SK-N-SH treated with all-trans-retinoic acid at 6 μM for 48 hours (cell line): ENCODE measurements at regions not wholly inside any gene's neighbourhood (a gene's known extent, or its start where the extent isn't known, plus 50 kb on each side); places are given as distances from the start of the nearest gene placed in this dataset.
"Not testable (repeated sequence)": the region's sequence is repeated elsewhere in the genome, so short reads cannot be mapped to it uniquely, and the experiment has no call there.

Experiments used
- ATAC-seq: fragments of 200-7000 bp; cut with Tn5 transposase; 3 replicates; pipeline ENCODE4 v1.9.1; 2020; ENCODE audit warnings: mild to moderate bottlenecking, moderate library complexity
- ARNTL ChIP-seq: fragments of 450-650 bp; formaldehyde crosslinking; IDR thresholded peaks from 2 replicates; pipeline ENCODE4 v1.5.0; 2020; ENCODE audit warnings: low read depth, mild to moderate bottlenecking, moderate library complexity, borderline replicate concordance
- BACH2 ChIP-seq: fragments of 250-450 bp; sonication (Bioruptor Pico); IDR thresholded peaks from 2 replicates; pipeline ENCODE4 v1.9.0; 2021; ENCODE audit warnings: mild to moderate bottlenecking, borderline replicate concordance
- CSDC2 ChIP-seq: fragments of 250-450 bp; sonication (Bioruptor Pico); IDR thresholded peaks from 2 replicates; pipeline ENCODE4 v1.5.0; 2020; ENCODE audit warnings: mild to moderate bottlenecking, moderate library complexity
- ESRRG ChIP-seq: fragments of 250-450 bp; sonication (Bioruptor Pico); IDR thresholded peaks from 2 replicates; pipeline ENCODE4 v1.6.1; 2021; ENCODE audit warnings: mild to moderate bottlenecking
- GLIS3 ChIP-seq: fragments of 250-450 bp; sonication (Bioruptor Pico); IDR thresholded peaks from 2 replicates; pipeline ENCODE4 v1.5.0; 2020; ENCODE audit warnings: mild to moderate bottlenecking, moderate library complexity
- ISL1 ChIP-seq: fragments of 250-450 bp; sonication (Bioruptor Pico); IDR thresholded peaks from 2 replicates; pipeline ENCODE4 v2.1.2; 2022; ENCODE audit warnings: mild to moderate bottlenecking, moderate library complexity
- OSR1 ChIP-seq: fragments of 250-450 bp; sonication (Bioruptor Pico); IDR thresholded peaks from 2 replicates; pipeline ENCODE4 v1.8.0; 2022; ENCODE audit warnings: moderate library complexity, mild to moderate bottlenecking, inconsistent platforms
- RARB ChIP-seq: fragments of 250-450 bp; sonication (Bioruptor Pico); IDR thresholded peaks from 2 replicates; pipeline ENCODE4 v1.8.0; 2021; ENCODE audit warnings: mild to moderate bottlenecking, moderate library complexity
- SNAI2 ChIP-seq: fragments of 250-450 bp; sonication (Bioruptor Pico); IDR thresholded peaks from 2 replicates; pipeline ENCODE4 v1.5.0; 2020; ENCODE audit warnings: mild to moderate bottlenecking, moderate library complexity
- TCF4 ChIP-seq: fragments of 250-450 bp; sonication (Bioruptor Pico); IDR thresholded peaks from 2 replicates; pipeline ENCODE4 v1.8.0; 2021; ENCODE audit warnings: mild to moderate bottlenecking, moderate library complexity, borderline replicate concordance
- TOX ChIP-seq: fragments of 250-450 bp; sonication (Bioruptor Pico); IDR thresholded peaks from 2 replicates; pipeline ENCODE4 v1.8.0; 2021; ENCODE audit warnings: mild to moderate bottlenecking, moderate library complexity, borderline replicate concordance
- ZC3H10 ChIP-seq: fragments of 250-450 bp; sonication (Bioruptor Pico); IDR thresholded peaks from 2 replicates; pipeline ENCODE4 v1.5.1; 2021; ENCODE audit warnings: mild to moderate bottlenecking, moderate library complexity
- ZFP3 ChIP-seq: fragments of 250-450 bp; sonication (Bioruptor Pico); IDR thresholded peaks from 2 replicates; pipeline ENCODE4 v1.5.0; 2020; ENCODE audit warnings: mild to moderate bottlenecking, moderate library complexity
- ZFP30 ChIP-seq: fragments of 450-650 bp; formaldehyde crosslinking; IDR thresholded peaks from 2 replicates; pipeline ENCODE4 v1.5.0; 2022; ENCODE audit warnings: mild to moderate bottlenecking, moderate library complexity
- ZNF70 ChIP-seq: fragments of 450-650 bp; formaldehyde crosslinking; IDR thresholded peaks from 2 replicates; pipeline ENCODE4 v1.5.0; 2020; ENCODE audit warnings: mild to moderate bottlenecking, moderate library complexity
- ZNF8 ChIP-seq: fragments of 450-650 bp; formaldehyde crosslinking; IDR thresholded peaks from 2 replicates; pipeline ENCODE4 v1.5.0; 2020; ENCODE audit warnings: mild to moderate bottlenecking, moderate library complexity
- TF ChIP-seq, protein P1 (sequence below): fragments of 250-450 bp; sonication (Bioruptor Pico); IDR thresholded peaks from 2 replicates; pipeline ENCODE4 v1.5.1; 2020; ENCODE audit warnings: low read depth, mild to moderate bottlenecking, moderate library complexity
- TF ChIP-seq, protein P2 (sequence below): fragments of 250-450 bp; sonication (Bioruptor Pico); IDR thresholded peaks from 2 replicates; pipeline ENCODE4 v1.5.1; 2021; ENCODE audit warnings: mild to moderate bottlenecking, moderate library complexity
- TF ChIP-seq, protein P3 (sequence below): fragments of 250-450 bp; sonication (Bioruptor Pico); IDR thresholded peaks from 2 replicates; pipeline ENCODE4 v1.5.0; 2020; ENCODE audit warnings: mild to moderate bottlenecking, moderate library complexity
- TF ChIP-seq, protein P4 (sequence below): fragments of 250-450 bp; sonication (Bioruptor Pico); IDR thresholded peaks from 2 replicates; pipeline ENCODE4 v1.8.0; 2021; ENCODE audit warnings: low read depth, mild to moderate bottlenecking, moderate library complexity, borderline replicate concordance

DNA sequence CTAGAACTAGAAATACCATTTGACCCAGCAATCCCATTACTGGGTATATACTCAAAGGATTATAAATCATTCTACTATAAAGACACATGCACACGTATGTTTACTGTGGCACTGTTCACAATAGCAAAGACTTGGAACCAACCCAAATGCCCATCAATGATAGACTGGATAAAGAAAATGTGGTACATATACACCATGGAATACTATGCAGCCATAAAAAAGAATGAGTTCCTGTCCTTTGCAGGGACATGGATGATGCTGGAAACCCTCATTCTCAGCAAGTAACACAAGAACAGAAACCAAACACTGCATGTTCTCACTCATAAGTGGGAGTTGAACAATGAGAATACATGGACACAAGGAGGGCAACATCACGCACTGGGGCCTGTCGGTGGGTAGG, 550.3 kb upstream of the USP24 start:
- not testable (repeated sequence) for ATAC-seq
- peak; percentile 68 for TF ChIP-seq ZNF8

DNA sequence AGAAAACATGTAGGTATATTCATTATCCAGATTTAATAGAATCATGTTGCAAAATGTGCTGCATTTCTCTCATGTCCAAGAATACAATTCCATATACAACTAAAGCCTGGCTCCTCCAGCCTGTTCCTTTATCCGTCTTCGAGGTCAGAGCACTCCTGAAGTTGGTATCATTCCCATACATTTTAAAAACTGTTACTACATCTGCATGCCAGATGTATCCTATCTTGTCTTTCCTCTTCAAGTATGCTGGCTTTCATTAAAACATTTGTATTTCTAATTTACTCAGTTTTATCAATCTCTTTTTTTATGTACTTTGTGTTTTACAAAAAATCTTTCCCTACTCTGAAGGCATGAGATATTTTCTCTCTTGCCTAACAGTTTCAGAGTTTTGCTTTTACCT, 536.6 kb upstream of the USP24 start:
- TF ChIP-seq TCF4 (CRISPR knock-in tag) (peak; percentile 65; the same call in 1 of the 2 replicates), RARB (CRISPR knock-in tag) (no peak)
- no peak for ATAC-seq

DNA sequence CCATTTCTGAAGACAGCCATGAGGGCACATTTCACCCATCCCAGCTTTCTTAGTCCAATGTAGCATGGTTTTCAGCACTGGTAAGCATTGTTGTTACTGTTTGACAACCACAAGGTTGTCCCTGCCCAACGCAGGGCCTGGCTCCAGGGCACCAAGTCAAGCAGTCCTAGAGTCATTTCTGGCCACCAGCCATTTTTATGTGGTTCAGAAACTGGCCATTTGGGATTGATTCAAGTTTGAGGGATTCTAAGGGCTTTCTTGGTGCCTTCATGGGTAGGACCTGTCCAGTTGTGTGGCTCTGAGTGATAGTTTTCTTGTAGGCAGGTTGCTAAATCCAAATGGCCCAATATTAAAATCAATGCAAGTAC, 535.4 kb upstream of the USP24 start:
- no peak for TF ChIP-seq BACH2 (CRISPR knock-in tag)
- TF ChIP-seq CSDC2 = no peak
- no peak for TF ChIP-seq ZC3H10 (CRISPR knock-in tag)
- TF ChIP-seq TOX (CRISPR knock-in tag) = no peak
- TF ChIP-seq SNAI2 (CRISPR knock-in tag) = no peak
- TF ChIP-seq OSR1 (CRISPR knock-in tag) = no peak
- no peak for TF ChIP-seq GLIS3
- TF ChIP-seq, protein P1, sequence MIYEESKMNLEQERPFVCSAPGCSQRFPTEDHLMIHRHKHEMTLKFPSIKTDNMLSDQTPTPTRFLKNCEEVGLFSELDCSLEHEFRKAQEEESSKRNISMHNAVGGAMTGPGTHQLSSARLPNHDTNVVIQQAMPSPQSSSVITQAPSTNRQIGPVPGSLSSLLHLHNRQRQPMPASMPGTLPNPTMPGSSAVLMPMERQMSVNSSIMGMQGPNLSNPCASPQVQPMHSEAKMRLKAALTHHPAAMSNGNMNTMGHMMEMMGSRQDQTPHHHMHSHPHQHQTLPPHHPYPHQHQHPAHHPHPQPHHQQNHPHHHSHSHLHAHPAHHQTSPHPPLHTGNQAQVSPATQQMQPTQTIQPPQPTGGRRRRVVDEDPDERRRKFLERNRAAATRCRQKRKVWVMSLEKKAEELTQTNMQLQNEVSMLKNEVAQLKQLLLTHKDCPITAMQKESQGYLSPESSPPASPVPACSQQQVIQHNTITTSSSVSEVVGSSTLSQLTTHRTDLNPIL (CRISPR knock-in tag) = no peak
- TF ChIP-seq TCF4 (CRISPR knock-in tag) = no peak
- no peak for TF ChIP-seq ARNTL
- TF ChIP-seq, protein P2, sequence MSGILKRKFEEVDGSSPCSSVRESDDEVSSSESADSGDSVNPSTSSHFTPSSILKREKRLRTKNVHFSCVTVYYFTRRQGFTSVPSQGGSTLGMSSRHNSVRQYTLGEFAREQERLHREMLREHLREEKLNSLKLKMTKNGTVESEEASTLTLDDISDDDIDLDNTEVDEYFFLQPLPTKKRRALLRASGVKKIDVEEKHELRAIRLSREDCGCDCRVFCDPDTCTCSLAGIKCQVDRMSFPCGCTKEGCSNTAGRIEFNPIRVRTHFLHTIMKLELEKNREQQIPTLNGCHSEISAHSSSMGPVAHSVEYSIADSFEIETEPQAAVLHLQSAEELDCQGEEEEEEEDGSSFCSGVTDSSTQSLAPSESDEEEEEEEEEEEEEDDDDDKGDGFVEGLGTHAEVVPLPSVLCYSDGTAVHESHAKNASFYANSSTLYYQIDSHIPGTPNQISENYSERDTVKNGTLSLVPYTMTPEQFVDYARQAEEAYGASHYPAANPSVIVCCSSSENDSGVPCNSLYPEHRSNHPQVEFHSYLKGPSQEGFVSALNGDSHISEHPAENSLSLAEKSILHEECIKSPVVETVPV (CRISPR knock-in tag) = no peak
- TF ChIP-seq RARB (CRISPR knock-in tag) = no peak
- no peak for ATAC-seq

DNA sequence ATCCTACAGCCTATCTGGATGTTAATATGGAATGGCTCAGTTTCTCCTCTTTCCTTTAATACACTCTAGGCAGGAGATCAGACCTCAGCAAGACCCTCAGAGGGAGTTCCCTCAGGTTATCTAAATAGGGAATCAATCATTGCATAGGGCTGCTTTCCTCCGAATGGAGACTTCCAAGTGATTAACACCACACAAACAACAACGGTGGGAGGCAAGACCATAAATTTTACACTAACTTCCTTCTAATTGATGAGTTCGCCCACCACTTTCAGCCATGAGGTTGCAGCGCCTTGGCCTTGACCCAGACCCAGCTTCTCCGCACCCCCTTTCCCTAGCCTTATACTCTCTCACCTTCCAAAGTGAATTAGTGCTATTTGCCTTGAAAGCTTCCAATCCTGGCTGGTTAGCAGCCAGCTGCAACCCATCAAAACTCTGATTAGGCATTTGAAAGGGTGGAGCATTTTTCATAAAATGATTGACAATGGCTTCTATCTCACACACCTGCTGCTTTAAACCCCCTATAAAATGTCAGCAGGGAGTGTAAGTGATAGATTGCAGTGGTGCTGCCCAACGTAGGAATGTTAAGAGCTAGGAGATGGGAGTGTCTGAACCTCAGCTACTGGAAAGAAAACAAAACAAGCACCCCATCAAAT, 534.9 kb upstream of the USP24 start:
- ATAC-seq = no peak
- TF ChIP-seq RARB (CRISPR knock-in tag) (no peak), ZC3H10 (CRISPR knock-in tag) (no peak), CSDC2 (no peak), ZNF70 (no peak), ESRRG (CRISPR knock-in tag) (no peak), ISL1 (CRISPR knock-in tag) (no peak)
- TF ChIP-seq, protein P3, sequence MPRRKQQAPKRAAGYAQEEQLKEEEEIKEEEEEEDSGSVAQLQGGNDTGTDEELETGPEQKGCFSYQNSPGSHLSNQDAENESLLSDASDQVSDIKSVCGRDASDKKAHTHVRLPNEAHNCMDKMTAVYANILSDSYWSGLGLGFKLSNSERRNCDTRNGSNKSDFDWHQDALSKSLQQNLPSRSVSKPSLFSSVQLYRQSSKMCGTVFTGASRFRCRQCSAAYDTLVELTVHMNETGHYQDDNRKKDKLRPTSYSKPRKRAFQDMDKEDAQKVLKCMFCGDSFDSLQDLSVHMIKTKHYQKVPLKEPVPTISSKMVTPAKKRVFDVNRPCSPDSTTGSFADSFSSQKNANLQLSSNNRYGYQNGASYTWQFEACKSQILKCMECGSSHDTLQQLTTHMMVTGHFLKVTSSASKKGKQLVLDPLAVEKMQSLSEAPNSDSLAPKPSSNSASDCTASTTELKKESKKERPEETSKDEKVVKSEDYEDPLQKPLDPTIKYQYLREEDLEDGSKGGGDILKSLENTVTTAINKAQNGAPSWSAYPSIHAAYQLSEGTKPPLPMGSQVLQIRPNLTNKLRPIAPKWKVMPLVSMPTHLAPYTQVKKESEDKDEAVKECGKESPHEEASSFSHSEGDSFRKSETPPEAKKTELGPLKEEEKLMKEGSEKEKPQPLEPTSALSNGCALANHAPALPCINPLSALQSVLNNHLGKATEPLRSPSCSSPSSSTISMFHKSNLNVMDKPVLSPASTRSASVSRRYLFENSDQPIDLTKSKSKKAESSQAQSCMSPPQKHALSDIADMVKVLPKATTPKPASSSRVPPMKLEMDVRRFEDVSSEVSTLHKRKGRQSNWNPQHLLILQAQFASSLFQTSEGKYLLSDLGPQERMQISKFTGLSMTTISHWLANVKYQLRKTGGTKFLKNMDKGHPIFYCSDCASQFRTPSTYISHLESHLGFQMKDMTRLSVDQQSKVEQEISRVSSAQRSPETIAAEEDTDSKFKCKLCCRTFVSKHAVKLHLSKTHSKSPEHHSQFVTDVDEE (CRISPR knock-in tag) = no peak
- TF ChIP-seq, protein P4, sequence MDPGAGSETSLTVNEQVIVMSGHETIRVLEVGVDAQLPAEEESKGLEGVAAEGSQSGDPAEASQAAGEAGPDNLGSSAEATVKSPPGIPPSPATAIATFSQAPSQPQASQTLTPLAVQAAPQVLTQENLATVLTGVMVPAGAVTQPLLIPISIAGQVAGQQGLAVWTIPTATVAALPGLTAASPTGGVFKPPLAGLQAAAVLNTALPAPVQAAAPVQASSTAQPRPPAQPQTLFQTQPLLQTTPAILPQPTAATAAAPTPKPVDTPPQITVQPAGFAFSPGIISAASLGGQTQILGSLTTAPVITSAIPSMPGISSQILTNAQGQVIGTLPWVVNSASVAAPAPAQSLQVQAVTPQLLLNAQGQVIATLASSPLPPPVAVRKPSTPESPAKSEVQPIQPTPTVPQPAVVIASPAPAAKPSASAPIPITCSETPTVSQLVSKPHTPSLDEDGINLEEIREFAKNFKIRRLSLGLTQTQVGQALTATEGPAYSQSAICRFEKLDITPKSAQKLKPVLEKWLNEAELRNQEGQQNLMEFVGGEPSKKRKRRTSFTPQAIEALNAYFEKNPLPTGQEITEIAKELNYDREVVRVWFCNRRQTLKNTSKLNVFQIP (CRISPR knock-in tag) = no peak
- TF ChIP-seq, protein P2 (CRISPR knock-in tag) = no peak

DNA sequence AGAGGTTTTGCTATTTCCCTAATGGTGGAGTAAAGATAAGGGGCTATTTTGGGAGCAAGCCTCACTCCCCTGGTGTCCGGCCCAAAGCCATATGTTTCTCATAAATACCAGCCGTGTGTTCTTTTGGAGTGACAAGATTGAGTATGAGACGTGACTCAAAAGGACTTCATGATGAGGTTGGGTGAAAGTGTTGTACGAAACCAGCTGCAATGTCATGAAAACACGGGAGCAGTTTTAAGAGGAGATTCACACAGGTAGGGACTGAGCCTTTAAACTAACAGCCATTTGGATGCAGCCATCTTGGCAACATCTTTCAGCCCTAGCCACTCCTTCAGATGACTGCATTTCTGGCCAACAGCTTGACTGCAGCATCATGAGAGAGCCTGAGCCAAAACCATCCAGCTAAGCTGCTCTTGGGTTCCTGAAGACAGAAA, 532.3 kb upstream of the USP24 start:
- no peak for ATAC-seq
- TF ChIP-seq, protein P1 (CRISPR knock-in tag) = no peak
- no peak for TF ChIP-seq ESRRG (CRISPR knock-in tag)
- TF ChIP-seq, protein P2 (CRISPR knock-in tag) = no peak
- TF ChIP-seq ZNF8 = no peak
- TF ChIP-seq ZFP3 (CRISPR knock-in tag) = no peak
- no peak for TF ChIP-seq RARB (CRISPR knock-in tag)
- TF ChIP-seq, protein P4 (CRISPR knock-in tag) = no peak
- TF ChIP-seq ZFP30 (CRISPR knock-in tag) = no peak
- no peak for TF ChIP-seq GLIS3
- TF ChIP-seq ZNF70 = no peak
- no peak for TF ChIP-seq TCF4 (CRISPR knock-in tag)
